Neural progenitor cell (in vitro differentiated cells): ENCODE measurements at regions not wholly inside any gene's neighbourhood (a gene's known extent, or its start where the extent isn't known, plus 50 kb on each side); places are given as distances from the start of the nearest gene placed in this dataset.

Source experiments
- CTCF ChIP-seq: fragments of 200-600 bp; sonication (generic); IDR thresholded peaks from 2 replicates; pipeline ENCODE4 v1.5.1; 2017; ENCODE audit warnings: antibody characterized with exemption, mild to moderate bottlenecking
- EZH2 ChIP-seq: fragments of 200-600 bp; sonication (generic); IDR thresholded peaks from 2 replicates; pipeline ENCODE4 v1.6.1; 2017; ENCODE audit warnings: antibody characterized with exemption, mild to moderate bottlenecking, moderate library complexity
- EZH2phosphoT487 ChIP-seq: fragments of 200-600 bp; sonication (generic); IDR thresholded peaks from 2 replicates; pipeline ENCODE4 v1.6.1; 2017; ENCODE audit warnings: antibody characterized with exemption

GRCh38 chr9:95650720-95651119, 133.9 kb upstream of the PTCH1 start:
- no peak for TF ChIP-seq CTCF
- TF ChIP-seq EZH2, result no peak
- TF ChIP-seq EZH2phosphoT487, result no peak
